Erythroblast (primary cell): ENCODE measurements at regions not wholly inside any gene's neighbourhood (a gene's known extent, or its start where the extent isn't known, plus 50 kb on each side); places are given as distances from the start of the nearest gene placed in this dataset.

ENCODE experiments used
- GATA1 ChIP-seq: IDR thresholded peaks from 2 replicates; pipeline ENCODE4 v1.6.1; 2011; ENCODE audit warnings: low read depth, mild to moderate bottlenecking, control low read depth, low read length, moderate library complexity
- POLR2A ChIP-seq: IDR thresholded peaks from 2 replicates; pipeline ENCODE4 v1.6.1; 2011; ENCODE audit warnings: mild to moderate bottlenecking, low read length

GRCh38 chr4:116427666-116428065 is 657.7 kb downstream of the TRAM1L1 start:
- TF ChIP-seq POLR2A: no peak
- TF ChIP-seq GATA1: no peak
